Activated CD8-positive, alpha-beta memory T cell treated with anti-CD3 and anti-CD28 coated beads, Interleukin-2, amount 50 U/mL, for 48 hours (primary cell): ENCODE measurements at regions not wholly inside any gene's neighbourhood (a gene's known extent, or its start where the extent isn't known, plus 50 kb on each side); places are given as distances from the start of the nearest gene placed in this dataset.
"Not testable (repeated sequence)": the region's sequence is repeated elsewhere in the genome, so short reads cannot be mapped to it uniquely, and the experiment has no call there.

ENCODE experiments used
- DNase-seq: peaks from one replicate; pipeline ENCODE4 v3.0.0-alpha.2; 2020

DNA sequence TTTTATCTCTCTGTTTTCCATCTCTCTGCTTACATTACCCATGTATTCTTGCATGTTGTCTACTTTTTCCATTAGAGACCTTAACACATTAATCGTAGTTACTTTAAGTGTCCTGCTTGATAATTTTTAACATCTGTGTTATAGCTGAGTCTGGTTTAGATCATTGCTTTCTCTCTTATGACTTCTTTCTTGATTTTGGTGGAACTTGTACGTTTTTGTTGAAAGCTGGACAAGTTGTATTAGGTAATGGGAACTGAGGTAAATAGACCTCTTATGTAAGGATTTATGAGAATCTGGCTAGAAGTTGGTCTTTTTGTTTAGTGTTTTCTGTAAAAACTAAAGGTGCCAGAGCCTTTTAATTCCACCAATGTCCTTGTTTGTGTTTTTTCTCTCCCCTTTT, 100.8 kb upstream of the LYZL2 start:
- DNase-seq = no peak

DNA sequence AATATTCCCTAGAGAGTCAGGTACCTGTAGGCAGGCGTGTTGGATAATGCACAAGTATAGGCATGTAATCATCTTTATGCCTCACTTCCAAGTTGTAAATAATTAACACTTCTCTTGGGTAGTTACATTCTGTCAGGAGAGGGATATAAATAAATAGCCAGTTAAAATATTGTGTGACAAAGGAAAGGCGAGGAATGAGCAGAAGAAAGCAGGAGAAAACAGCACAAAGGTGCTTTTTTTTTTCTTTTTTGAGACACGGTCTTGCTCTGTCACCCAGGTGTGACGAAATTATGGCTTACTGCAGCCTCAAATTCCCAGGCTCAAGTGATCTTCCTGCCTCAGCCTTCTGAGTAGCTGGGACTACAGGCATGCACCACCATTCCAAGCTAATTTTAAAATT, 99.2 kb upstream of the LYZL2 start:
- DNase-seq = no peak

DNA sequence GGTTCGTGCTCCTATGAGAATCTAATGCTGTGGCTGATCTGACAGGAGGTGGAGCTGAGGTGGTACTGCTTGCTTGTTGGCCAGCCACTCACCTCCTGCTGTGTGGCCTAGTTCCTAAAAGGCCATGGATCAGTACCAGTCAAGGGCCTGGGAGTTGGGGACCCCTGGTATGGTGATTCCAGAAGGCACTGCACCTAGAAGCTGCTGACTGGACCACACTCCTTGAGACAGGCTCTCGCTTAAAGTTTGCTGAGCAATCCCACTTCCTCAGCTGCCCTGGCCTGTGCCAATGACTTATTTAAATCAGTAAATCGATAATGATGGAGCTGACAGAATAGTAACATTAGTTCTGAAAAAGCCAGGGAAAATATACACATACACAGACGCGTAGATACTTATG, 98.6 kb upstream of the LYZL2 start:
- no peak for DNase-seq

DNA sequence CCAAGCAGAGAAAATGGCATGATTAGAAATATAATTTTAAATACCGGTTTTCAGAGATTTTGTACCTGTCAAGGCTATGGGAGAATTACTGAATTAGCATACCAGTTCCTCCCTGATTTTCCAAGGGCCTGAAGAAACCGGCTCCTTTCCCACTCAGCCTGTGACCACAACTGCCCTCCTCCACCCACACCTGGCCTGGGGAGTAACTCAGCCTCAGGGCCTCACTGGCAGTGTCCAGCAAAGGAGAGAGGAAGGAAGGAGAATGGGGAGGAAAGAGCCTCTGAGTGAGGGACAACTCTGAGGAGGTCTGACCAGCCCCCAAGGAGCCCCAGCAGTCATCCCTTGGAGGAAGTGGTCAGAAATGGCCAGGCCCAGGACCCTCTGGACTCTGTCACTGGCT, 98.0 kb upstream of the LYZL2 start:
- no peak for DNase-seq

DNA sequence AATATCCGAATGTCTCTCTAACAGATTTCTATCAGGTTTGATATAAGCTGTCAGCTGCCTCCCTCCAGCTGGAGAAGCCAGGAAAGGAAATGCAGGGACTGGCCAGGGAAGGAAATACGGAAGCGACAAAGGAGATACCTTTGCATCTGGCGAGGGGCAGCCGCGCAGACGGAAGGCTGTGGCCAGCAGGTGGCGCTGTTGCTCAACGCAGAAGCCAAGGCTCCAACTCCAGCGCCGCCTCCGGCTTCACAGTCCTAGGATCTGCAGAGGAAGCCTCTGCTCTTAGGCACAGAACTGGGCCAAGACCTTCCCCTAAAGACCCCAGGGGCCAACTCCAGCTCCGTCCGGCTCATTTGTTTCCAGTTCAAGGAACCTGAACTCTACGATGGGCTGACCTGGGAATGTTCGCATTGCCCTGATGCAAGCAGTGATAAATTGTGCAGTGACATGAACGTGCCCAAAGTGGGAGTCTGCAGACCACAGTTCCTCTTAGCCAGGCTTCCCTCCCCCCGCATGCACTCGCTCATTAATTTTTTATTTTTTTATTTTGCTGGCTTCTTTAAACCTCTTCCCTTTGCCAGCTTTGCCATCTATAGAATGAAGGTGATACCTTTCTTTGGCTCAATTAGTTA, 97.3 kb upstream of the LYZL2 start:
- DNase-seq = peak; percentile 99

DNA sequence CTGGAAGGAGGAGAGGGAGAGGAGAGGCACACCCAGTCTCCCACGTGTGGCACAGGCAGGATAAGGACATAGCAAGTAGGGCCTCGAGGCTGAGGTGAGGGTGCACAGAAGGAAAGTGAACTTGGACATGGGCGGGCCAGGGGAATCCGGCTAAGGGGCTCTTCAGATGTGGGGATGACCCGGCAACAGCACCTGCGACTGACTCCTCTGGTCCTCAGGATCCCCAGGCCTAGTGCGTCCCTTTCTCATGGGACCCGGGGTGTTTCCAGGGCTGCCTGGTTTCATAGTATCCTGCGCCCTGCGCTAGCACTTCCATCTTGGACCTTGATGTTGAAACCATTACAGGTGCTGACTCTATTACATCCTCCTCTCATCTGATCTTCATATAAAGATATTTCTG, 96.1 kb upstream of the LYZL2 start:
- peak; percentile 47 for DNase-seq

DNA sequence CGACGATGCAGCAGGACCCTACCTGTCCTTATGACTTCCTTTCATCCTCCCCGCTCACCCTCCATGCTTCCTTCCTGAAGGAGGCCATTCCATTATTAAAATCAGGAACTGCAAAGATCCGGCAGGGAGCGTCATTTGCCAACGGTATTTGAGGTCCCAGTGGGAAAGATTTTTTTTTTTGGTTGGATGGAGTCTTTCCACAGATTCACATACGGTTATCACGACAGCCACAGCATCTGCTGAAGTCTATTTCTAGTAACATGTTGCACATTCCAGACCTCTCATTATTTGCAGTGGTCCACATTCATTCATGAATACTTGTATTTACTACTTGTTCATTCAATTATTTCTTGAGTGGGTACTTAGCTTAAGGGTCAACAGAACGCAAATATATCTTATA, 94.7 kb upstream of the LYZL2 start:
- DNase-seq = peak; percentile 32

DNA sequence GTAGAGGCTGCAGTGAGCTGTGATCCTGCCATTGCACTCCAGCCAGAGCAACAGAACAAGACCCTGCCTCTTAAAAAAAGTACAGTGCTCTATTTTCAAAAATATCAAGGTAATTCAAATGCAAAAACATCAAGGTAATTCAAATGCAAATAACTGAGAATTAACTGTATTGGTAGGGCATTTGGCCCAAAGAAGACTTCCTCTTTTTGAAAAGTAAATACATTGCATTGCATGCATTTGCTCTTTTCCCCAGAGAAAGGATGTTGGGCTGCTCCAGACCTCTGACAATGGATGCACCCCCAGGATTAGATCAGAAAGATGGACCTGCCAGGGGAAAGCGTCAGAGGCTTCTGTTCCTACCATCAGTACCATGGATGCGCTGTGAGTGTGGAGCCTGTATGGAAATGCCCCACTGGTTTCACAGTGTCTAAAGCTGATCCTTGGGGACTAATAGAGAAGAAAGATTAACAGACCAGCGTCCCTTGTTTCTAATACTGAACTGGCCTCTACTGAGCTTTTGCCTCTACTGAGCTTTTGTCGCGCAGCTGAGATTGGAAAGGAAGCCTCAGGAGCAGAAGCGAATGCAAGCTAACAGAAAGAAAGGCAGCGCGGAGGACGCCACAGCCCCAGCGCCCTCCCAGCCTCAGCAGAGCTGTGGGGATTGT, 93.5 kb upstream of the LYZL2 start:
- DNase-seq = peak; percentile 15

DNA sequence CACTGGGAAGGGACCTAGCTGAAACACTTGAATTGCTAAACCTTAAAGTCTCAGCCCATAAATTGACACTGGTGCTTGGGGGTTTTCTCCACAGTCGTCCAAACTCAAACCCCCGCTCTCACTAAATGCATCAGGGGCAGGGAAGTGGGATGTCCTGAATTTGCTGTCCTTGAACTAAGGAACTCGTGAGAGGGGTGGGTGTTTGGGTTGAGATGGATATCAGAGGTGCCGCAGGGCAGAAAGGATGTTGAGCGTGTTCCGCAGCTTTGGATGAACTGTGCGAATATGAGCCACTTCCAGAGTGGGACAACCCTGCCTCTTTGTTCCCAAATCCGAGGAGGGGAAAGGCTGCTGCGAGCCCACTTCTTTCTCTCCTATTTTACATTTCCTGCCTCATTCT, 90.3 kb upstream of the LYZL2 start:
- peak; percentile 12 for DNase-seq

DNA sequence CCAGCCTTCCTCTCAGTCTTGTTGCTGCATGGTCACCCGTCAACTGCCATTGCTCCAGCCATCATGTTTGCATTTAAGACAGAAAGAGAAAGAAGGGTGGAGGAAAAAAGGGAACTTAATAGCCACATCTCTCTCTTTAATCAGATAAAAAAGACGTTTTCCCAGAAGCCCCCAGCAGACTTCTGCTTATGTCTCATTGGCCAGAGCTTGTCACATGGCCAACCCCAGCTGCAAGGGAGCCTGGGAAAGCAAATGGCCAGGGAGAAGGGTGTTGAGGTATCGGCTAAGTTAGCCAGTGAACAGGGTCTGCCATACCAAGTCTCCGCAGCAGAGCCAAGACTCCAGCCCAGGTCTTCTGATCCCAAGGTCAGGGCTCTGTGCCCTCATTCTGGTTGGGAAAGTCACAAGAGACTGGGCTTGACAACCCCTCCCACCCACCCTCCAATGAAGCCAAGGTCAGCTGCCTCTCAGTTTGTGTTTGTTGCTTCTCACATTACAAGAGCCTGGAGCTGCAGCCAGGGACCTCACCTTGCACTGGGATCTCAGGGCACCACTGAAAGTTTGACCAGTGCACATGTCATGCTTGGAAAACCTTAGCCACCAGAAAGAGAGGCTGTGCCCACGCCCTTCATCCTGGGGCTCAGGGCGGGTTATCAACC, 80.3 kb upstream of the LYZL2 start:
- DNase-seq = no peak

DNA sequence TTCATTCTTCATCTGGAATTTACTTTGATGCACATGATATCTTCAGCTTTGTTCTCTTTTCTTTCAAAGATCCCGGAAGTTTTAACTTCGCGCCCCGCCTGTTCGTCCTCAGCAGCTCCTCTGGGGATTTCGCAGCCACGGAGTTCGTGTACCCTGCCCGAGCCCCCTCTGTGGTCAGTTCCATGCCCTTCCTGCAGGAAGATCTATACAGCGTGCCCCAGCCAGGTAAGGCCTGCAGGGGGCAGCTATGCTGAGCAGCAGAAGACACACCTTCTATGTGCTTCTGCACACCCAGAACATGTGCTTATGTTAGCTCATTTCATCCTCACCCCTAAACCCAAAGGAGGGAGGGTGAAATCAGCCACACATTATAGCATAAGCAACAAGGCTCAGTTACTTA, 79.7 kb upstream of the LYZL2 start:
- DNase-seq = no peak

DNA sequence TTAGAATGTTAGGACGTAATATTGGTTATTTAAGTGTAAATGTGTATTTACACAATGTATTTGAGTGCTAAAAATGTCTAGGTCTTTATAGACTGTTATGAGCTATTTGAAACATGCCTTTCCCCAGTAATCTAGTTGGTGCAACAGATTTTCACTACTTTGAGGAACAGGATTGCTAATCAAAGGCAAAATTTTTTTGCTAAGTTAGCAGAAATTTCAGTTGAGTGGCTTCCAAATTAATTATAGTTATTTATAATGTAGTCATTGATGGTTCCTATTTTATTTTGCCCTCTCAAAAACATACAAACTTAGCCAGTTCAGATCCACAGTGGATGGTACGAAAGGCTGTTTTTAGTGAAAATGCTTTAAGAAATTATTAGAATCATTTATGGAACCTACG, 78.7 kb upstream of the LYZL2 start:
- DNase-seq = no peak

DNA sequence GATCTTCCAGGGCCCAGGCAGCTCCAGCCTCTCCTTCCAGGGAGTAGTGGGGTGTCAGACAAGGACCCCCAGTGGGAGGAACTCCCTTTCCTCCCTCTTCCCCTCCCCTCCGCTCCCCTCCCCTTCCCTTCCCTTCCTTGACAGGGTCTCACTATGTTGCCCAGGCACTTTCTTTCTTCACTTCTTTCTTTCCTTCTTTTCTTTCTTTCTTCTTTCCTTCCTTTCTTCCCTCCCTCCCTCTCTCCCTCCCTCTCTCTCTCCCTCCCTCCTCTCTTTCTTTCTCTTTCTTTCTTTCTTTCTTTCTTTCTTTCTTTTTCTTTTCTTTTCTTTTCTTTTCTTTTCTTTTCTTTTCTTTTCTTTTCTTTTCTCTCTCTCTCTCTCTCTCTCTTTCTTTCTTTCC, 76.6 kb upstream of the LYZL2 start:
- DNase-seq = not testable (repeated sequence)

DNA sequence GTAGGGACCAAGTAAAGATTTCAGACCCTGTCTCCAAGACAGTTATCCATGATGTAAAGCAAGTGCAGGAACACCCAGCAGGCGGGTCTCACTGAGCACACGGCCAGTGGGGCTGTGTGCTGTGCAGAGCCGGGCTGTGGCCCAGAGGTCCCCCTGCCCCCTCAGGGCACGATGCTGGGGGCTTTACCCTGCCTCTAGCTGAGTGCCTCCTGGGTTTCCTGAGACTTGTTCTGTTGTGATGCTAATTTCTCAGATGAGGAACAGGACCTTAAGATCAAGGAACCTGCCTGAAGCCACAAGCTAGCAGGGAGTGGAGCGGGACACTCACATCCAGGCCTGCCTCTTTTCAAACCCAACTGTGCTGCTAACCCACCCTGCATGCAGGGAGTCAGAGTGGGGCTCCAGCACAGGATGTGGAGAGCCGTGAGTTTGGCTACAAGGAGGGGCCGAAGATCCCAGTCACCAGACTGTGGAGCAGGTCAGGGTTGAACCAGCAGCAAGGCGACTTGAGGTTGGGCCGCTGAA, 76.1 kb upstream of the LYZL2 start:
- peak; percentile 75 for DNase-seq

DNA sequence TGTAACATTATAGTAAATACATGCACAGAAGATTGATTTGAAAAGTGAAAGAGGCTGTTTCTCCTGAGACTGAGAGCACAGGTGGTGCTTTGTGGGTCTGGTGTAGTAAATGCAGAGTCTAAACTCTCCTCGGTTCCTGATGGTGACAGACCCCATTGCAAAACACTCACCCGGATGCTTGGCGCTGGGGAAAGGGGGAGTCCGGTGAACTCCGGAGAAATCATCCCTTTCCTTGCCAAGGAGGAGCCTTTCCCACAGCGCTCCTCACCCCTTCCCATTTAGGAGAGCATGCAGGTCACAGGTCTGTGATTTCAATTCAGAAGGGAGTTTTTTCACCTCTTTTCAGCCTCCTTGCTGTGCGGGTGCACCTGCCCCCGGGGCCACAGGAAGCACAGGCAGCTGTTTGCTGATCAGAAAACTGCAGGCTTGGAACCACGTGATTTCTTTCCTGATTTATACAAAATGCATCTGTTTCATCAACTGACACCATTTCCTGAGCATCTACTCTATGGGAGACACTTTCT, 75.6 kb upstream of the LYZL2 start:
- DNase-seq = peak; percentile 77

DNA sequence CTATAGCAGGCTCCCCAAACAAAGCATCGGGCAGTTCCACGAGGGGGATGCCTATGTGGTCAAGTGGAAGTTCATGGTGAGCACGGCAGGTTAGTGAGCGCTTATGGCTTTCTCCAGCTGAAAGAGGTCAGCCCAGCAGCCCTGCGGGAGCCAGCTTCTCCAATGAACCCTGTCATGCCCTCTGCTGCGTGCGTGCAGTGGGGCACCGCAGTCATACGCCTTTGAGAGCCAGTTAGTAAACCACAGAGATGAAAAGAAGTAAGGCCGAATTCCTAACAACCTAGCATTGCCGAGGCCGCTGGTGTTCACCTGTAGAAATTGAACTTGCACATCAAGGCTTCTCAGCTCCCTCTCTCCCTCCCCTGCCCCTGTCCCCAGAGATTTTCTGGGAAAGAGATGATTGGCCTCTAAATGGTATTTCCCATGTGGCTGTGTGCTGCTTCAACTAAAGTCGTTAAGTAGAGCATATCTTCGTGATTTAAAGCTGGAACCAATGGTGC, 75.1 kb upstream of the LYZL2 start:
- DNase-seq = peak; percentile 82

DNA sequence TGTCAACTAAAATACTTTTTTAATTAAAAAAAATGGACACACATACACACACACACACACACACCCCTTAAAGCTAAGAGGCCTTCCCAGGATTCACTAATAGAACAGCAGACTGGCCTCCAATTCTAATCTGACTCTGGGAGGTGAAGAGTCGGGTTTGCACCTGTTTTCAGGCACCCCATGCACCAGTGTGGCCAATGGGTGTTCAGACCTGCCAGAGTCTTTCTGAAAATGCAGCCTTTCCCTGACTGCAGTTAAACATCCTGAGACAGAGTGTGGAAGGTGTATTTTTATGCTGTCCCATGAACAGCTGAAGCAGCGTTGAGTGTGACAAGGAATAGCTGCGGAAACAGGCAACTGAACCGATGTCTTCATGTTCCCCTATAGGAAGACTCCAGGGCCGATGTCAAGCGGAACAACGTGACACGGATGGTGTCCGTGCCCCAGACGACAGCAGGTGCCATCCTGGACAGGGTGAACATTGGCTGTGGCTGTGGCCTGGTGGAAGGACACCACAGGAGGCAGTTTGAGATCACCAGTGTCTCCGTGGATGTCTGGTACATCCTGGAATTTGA, 74.6 kb upstream of the LYZL2 start:
- DNase-seq = peak; percentile 77

DNA sequence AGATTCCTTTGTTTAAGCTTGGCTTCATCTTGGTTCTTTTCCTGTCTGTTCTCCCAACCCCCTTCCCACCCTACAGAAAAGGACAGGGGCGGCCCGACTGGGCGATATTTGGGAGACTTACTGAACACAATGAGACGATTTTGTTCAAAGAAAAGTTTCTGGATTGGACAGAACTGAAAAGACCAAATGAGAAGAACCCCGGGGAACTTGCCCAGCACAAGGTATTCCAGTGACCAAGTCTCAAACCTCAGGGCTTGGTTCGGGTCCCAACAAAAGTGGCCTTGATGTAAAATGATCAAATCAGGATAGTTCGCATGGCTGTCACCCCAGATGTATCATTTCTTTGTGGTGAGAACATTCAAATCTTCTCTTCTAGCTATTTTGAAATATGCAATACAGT, 73.9 kb upstream of the LYZL2 start:
- not testable (repeated sequence) for DNase-seq

DNA sequence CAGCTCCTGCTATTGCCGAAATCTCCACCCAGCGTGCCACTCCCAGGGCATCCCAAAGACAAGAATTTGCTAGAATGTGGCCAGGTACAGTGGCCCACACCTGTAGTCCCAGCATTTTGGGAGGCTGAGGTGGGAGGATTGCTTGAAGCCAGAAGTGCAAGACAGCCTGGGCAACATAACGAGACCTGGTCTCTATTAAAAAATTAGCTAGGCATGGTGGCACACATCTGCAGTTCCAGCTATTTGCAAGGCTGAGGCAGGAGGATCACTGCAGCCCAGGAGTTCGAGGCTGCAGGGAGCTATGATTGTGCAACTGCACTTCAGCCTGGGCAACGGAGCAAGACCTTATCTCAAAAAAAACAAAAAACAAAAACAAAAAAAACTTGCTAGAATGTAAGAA, 73.3 kb upstream of the LYZL2 start:
- DNase-seq = peak; percentile 68

DNA sequence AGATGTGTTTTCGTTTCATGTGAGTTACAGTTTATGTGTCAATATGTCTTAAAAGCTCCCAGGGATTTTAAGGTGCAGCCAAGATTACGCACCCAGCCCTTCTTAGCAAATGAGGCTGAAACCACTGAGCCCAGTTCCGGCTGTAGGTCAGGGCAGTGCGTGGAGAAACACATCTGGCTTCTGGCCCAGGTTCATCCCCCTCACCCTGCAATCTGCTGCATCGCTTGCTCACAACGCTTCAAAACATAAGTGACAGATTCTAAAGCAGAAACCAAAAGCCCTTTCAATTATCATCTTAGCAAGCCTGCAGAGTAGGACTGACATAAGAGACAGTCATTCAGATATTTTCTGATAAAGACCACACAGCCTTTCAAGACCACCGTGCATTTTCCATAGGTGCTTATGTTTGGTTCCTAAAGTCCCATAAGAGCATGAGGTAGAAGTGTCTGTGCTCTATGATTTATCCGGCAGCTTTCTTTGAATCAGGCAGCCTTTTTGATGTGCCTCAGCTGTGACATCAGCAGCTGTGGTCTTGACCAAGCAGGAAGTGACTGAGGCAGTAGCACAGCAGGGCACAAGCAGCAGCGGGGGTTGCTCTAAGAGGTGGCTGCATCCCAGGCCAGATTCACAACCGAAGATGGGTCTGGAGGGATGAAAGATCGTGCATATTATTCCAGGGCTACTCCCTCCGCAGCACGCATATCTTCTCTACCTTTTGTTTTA, 72.1 kb upstream of the LYZL2 start:
- DNase-seq = peak; percentile 86

DNA sequence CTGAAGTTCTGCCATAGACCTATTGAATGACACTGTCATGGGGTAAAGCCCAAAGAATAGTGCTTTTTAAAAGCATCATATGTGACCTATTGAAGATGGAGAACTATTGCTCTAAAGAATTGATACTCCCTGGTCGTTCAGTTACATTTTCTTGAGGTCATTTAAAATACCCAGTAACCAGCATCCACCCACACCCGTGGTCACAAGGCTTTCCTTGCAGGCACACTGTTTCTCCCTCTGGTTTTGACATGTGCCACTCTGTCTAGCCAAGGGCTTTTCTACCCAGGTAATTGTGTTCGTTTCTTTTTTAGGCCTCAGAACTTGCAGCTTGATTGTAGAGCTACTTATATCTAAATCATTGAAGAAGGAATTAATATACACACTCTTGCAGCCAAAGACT, 68.3 kb upstream of the LYZL2 start:
- DNase-seq = peak; percentile 65

DNA sequence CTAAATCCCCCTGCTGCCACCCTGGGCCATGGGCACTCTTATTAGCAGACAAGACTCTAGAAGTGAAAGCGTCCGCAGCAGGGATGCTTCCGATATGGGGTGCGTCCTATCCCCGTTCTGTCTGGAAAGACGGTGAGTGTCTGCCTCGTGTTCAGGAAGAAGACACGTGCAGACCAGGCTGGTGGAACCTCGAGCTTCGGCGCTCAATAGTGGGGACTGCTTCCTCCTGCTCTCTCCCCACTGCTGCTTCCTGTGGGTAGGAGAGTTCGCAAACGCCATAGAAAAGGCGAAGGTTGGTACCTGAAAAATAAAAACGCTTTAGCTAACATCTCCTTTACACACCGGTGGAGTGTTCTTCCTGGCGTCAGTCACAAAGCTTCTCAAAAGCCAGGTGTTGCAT, 67.7 kb upstream of the LYZL2 start:
- DNase-seq = peak; percentile 59
